Thoracic aorta (tissue), 2 donors: ENCODE measurements at regions not wholly inside any gene's neighbourhood (a gene's known extent, or its start where the extent isn't known, plus 50 kb on each side); places are given as distances from the start of the nearest gene placed in this dataset.
"Not testable (repeated sequence)": the region's sequence is repeated elsewhere in the genome, so short reads cannot be mapped to it uniquely, and the experiment has no call there.

Experiments
- ATAC-seq: fragments of 150-250 bp; one replicate; pipeline ENCODE4 v1.8.0; 2017; ENCODE audit warnings: low read depth; ENCODE audit not compliant: insufficient number of reproducible peaks, low FRiP score
- DNase-seq: peaks from one replicate; pipeline ENCODE4 v3.0.0-alpha.2; 2020; ENCODE audit warnings: low spot score
- H3K27ac ChIP-seq, 2 donors: fragments of 200-600 bp; sonication (generic); 1 replicate in 1 of 2; 2 replicates in 1 of 2; pipeline ENCODE4 v1.5.1; 2016; ENCODE audit warnings: mild to moderate bottlenecking in 2 of 2, moderate library complexity in 2 of 2
- H3K27me3 ChIP-seq: fragments of 200-600 bp; sonication (generic); replicated peaks from 2 replicates; pipeline ENCODE4 v1.6.0; 2016; ENCODE audit warnings: mild to moderate bottlenecking; ENCODE audit not compliant: insufficient read depth
- H3K36me3 ChIP-seq: fragments of 200-600 bp; sonication (generic); one replicate; pipeline ENCODE4 v1.5.1; 2016
- H3K4me1 ChIP-seq, 2 donors: fragments of 200-600 bp; sonication (generic); 1 replicate in 1 of 2; 2 replicates in 1 of 2; pipeline versions ENCODE4 v1.5.1 to v1.6.0; 2016; ENCODE audit warnings: low read depth in 2 of 2, mild to moderate bottlenecking in 1 of 2; ENCODE audit not compliant: control insufficient read depth in 1 of 2
- H3K4me3 ChIP-seq: fragments of 200-600 bp; sonication (generic); 2 replicates; pipeline ENCODE4 v1.5.1; 2016; ENCODE audit warnings: mild to moderate bottlenecking
- H3K9me3 ChIP-seq: fragments of 200-600 bp; sonication (generic); 2 replicates; pipeline ENCODE4 v1.5.1; 2016
- CTCF ChIP-seq: fragments of 200-600 bp; sonication (generic); IDR thresholded peaks from one replicate; pipeline ENCODE4 v1.5.1; 2019; ENCODE audit warnings: antibody characterized with exemption

GRCh38 chr3:20822251-20822650 is 636.2 kb upstream of the SGO1 start:
- Histone ChIP-seq H3K36me3 (no peaks in the 10 kb centered on the region), H3K27ac (no peak overlapping the region), H3K4me3 (no peak overlapping the region), H3K27me3 (no peaks in the 10 kb centered on the region), H3K4me1 (no peaks in the 10 kb centered on the region), H3K9me3 (peaks cover 9% of the 10 kb centered on the region)
- no peak for DNase-seq
- TF ChIP-seq CTCF = no peak
- no peak for ATAC-seq

- DNase-seq, H3K27me3 ChIP-seq, H3K9me3 ChIP-seq, H3K36me3 ChIP-seq, H3K4me3 ChIP-seq, H3K4me1 ChIP-seq, H3K27ac ChIP-seq, ATAC-seq: not testable (repeated sequence)
These were observed 634.9 kb upstream of the SGO1 start for GRCh38 chr3:20820872-20821271.

GRCh38 chr3:20811631-20812030 is 625.6 kb upstream of the SGO1 start:
- H3K36me3 ChIP-seq = no peaks in the 10 kb centered on the region
- no peaks in the 10 kb centered on the region for H3K9me3 ChIP-seq
- no peak overlapping the region for H3K4me3 ChIP-seq
- no peaks in the 10 kb centered on the region for H3K4me1 ChIP-seq
- no peaks in the 10 kb centered on the region for H3K27me3 ChIP-seq
- no peak for TF ChIP-seq CTCF
- DNase-seq = no peak
- no peak for ATAC-seq
- no peak overlapping the region for H3K27ac ChIP-seq

GRCh38 chr3:20811006-20811405 is 625.0 kb upstream of the SGO1 start:
- no peaks in the 10 kb centered on the region for H3K9me3 ChIP-seq
- TF ChIP-seq CTCF = no peak
- DNase-seq = no peak
- H3K4me1 ChIP-seq = no peaks in the 10 kb centered on the region
- no peak for ATAC-seq
- H3K27me3 ChIP-seq = no peaks in the 10 kb centered on the region
- no peak overlapping the region for H3K27ac ChIP-seq
- H3K4me3 ChIP-seq = no peak overlapping the region
- no peaks in the 10 kb centered on the region for H3K36me3 ChIP-seq

- H3K4me1 ChIP-seq = no peaks in the 10 kb centered on the region
- no peak overlapping the region for H3K4me3 ChIP-seq
- H3K36me3 ChIP-seq = no peaks in the 10 kb centered on the region
- ATAC-seq (no peak), DNase-seq (no peak)
- no peaks in the 10 kb centered on the region for H3K9me3 ChIP-seq
- H3K27ac ChIP-seq = no peak overlapping the region
- no peak for TF ChIP-seq CTCF
- H3K27me3 ChIP-seq = no peaks in the 10 kb centered on the region
These were observed 624.5 kb upstream of the SGO1 start for GRCh38 chr3:20810555-20810954.

GRCh38 chr3:20809356-20809755 is 623.4 kb upstream of the SGO1 start:
- DNase-seq = no peak
- no peak for TF ChIP-seq CTCF
- Histone ChIP-seq H3K27ac (no peak overlapping the region), H3K36me3 (no peaks in the 10 kb centered on the region), H3K27me3 (no peaks in the 10 kb centered on the region), H3K4me3 (no peak overlapping the region), H3K4me1 (no peaks in the 10 kb centered on the region), H3K9me3 (no peaks in the 10 kb centered on the region)
- ATAC-seq = no peak
